HepG2 (cell line): ENCODE measurements at regions not wholly inside any gene's neighbourhood (a gene's known extent, or its start where the extent isn't known, plus 50 kb on each side); places are given as distances from the start of the nearest gene placed in this dataset.
A peak's percentile ranks its signal among the peaks of the same experiment; 100 is the strongest.

ENCODE experiments used
- DRAP1 ChIP-seq: IDR thresholded peaks from 2 replicates; pipeline ENCODE4 v1.6.1; 2016; ENCODE audit warnings: missing genetic modification reagents, missing compliant biosample characterization
- FOXA1 ChIP-seq, 2 experiments: fragments of 450-650 bp in 1 of 2; sonication (generic) in 1 of 2; formaldehyde crosslinking in 1 of 2; IDR thresholded peaks; 2 replicates each; pipeline versions ENCODE4 v1.4.0 to v1.6.1; 2016 to 2020; ENCODE audit warnings: missing genetic modification reagents in 1 of 2
- HNF4A ChIP-seq: sonication (generic); formaldehyde crosslinking; IDR thresholded peaks from 2 replicates; pipeline ENCODE4 v1.4.0; 2020; ENCODE audit warnings: missing genetic modification reagents
- NFAT5 ChIP-seq: sonication (generic); formaldehyde crosslinking; IDR thresholded peaks from 2 replicates; pipeline ENCODE4 v1.4.0; 2020; ENCODE audit warnings: missing genetic modification reagents
- SAP130 ChIP-seq: IDR thresholded peaks from 2 replicates; pipeline ENCODE4 v1.6.1; 2016; ENCODE audit warnings: low read depth
- SETDB1 ChIP-seq: sonication (generic); formaldehyde crosslinking; IDR thresholded peaks from 2 replicates; pipeline ENCODE4 v1.5.1; 2020; ENCODE audit warnings: missing genetic modification reagents, mild to moderate bottlenecking, borderline replicate concordance
- SMARCC2 ChIP-seq: fragments of 450-650 bp; IDR thresholded peaks from 2 replicates; pipeline ENCODE4 v1.6.1; 2017; ENCODE audit warnings: antibody characterized with exemption, mild to moderate bottlenecking
- TFDP1 ChIP-seq: IDR thresholded peaks from 2 replicates; pipeline ENCODE4 v1.6.1; 2016; ENCODE audit warnings: missing compliant biosample characterization, missing genetic modification reagents, borderline replicate concordance
- ZHX2 ChIP-seq, 2 experiments: sonication (generic) in 1 of 2; formaldehyde crosslinking in 1 of 2; IDR thresholded peaks; 2 replicates each; pipeline versions ENCODE4 v1.6.1 to v1.9.0; 2014 to 2022; ENCODE audit warnings: antibody characterized with exemption in 1 of 2, borderline replicate concordance in 1 of 2, inconsistent platforms in 1 of 2, low read depth in 1 of 2, missing genetic modification reagents in 1 of 2
- ZNF124 ChIP-seq: sonication (generic); formaldehyde crosslinking; IDR thresholded peaks from 2 replicates; pipeline ENCODE4 v1.4.0; 2020; ENCODE audit warnings: missing genetic modification reagents
- ZNF3 ChIP-seq: IDR thresholded peaks from 2 replicates; pipeline ENCODE4 v1.7.0; 2017; ENCODE audit warnings: inconsistent platforms
- ZNF331 ChIP-seq: sonication (generic); formaldehyde crosslinking; IDR thresholded peaks from 2 replicates; pipeline ENCODE4 v1.4.0; 2020; ENCODE audit warnings: missing genetic modification reagents
- ZNF335 ChIP-seq: sonication (generic); formaldehyde crosslinking; IDR thresholded peaks from 2 replicates; pipeline ENCODE4 v1.4.0; 2020; ENCODE audit warnings: missing genetic modification reagents
- ZNF691 ChIP-seq: sonication (generic); formaldehyde crosslinking; IDR thresholded peaks from 2 replicates; pipeline ENCODE4 v1.4.0; 2020; ENCODE audit warnings: missing genetic modification reagents, low read depth, mild to moderate bottlenecking, borderline replicate concordance
- ZNF773 ChIP-seq: sonication (generic); formaldehyde crosslinking; IDR thresholded peaks from 2 replicates; pipeline ENCODE4 v1.4.0; 2020; ENCODE audit warnings: missing genetic modification reagents, borderline replicate concordance

GRCh38 chr15:62935300-62936081 is 107.1 kb upstream of the TPM1 start (continued):
- TF ChIP-seq NFAT5 (CRISPR knock-in tag) (no peak), HNF4A (peak; percentile 33), ZNF331 (CRISPR knock-in tag) (0 out of 2 replicates have a peak, but pooled peaks have one; percentile 17), TFDP1 (CRISPR knock-in tag) (no peak), ZNF691 (no peak), SAP130 (0 out of 2 replicates have a peak, but pooled peaks have one; percentile 33), ZHX2 (IDR thresholded peaks at IDR 0.05; ENCODE audit: low read depth) (no peak), ZHX2 (CRISPR knock-in tag; IDR thresholded peaks at IDR 0.05; ENCODE audit: borderline replicate concordance) (no peak), SMARCC2 (no peak), FOXA1 (IDR thresholded peaks at IDR 0.05) (no peak), FOXA1 (CRISPR knock-in tag; IDR thresholded peaks at IDR 0.05) (peak; percentile 27; the same call in 1 of the 2 replicates), ZNF335 (CRISPR knock-in tag) (no peak), DRAP1 (CRISPR knock-in tag) (no peak), SETDB1 (CRISPR knock-in tag) (no peak), ZNF3 (CRISPR knock-in tag) (no peak), ZNF124 (CRISPR knock-in tag) (0 out of 2 replicates have a peak, but pooled peaks have one; percentile 39), ZNF773 (CRISPR knock-in tag) (no peak)
